Activated CD8-positive, alpha-beta memory T cell treated with anti-CD3 and anti-CD28 coated beads for 24 hours (primary cell): ENCODE measurements at regions not wholly inside any gene's neighbourhood (a gene's known extent, or its start where the extent isn't known, plus 50 kb on each side); places are given as distances from the start of the nearest gene placed in this dataset.
"Not testable (repeated sequence)": the region's sequence is repeated elsewhere in the genome, so short reads cannot be mapped to it uniquely, and the experiment has no call there.

Source experiments
- DNase-seq: peaks from one replicate; pipeline ENCODE4 v3.0.0-alpha.2; 2020

DNA sequence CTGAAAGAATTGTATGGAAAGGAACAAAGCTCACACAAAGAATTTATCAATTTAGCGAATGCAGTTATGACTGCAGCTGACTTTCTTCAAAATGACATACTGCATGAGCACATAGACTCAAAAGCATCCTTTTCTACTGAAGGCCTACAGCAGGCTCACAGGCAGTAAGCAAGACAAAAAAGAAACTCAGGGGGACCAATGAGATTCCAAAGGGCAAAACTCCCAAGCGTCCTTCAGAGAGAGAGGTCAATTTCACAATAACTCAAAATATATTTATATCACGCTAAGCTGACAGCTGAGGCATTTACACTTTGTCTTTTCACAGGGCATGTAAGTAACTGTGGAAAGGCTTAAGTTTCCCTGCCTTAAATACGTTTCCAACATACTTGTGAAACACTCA lies 427.9 kb upstream of the RASGRP1 start:
- no peak for DNase-seq

DNA sequence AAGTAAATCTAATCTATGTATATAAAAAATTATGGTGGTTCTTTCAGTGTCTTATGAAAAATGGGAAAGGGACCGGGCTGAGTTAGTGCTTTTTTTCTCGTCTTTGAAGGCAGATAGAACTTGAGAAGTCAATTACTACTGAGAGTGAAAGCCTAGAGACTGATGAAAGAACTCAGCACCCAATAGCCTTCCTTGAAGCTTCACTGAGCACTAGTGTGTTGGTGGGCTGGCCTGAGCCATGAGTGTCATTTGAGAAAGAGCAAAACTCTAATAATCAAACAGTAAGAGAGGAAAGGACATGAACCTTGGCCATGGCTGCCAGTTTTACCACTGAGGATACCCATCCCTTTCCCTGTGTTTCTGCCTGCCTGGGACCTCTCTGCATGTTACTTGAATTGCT lies 428.3 kb upstream of the RASGRP1 start:
- DNase-seq = no peak

DNA sequence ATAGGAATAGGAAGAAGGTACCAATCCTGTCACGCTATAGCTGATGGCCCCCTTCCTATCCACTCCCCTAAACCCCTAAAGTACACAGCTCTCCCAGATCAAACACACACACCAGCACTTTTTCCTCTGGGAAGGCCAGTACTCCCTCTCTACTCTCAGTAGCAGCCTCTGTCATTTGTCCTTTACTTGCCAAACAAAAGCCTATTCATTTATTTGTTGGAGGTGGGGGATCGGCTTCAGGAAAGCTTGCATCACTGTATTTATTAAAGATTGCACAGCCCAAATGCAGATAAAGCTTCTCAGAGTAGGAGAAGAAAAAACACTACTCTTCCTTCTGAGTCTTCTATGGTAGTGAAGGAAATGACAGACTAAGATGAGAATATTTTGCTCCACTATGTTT lies 429.7 kb upstream of the RASGRP1 start:
- DNase-seq = no peak

DNA sequence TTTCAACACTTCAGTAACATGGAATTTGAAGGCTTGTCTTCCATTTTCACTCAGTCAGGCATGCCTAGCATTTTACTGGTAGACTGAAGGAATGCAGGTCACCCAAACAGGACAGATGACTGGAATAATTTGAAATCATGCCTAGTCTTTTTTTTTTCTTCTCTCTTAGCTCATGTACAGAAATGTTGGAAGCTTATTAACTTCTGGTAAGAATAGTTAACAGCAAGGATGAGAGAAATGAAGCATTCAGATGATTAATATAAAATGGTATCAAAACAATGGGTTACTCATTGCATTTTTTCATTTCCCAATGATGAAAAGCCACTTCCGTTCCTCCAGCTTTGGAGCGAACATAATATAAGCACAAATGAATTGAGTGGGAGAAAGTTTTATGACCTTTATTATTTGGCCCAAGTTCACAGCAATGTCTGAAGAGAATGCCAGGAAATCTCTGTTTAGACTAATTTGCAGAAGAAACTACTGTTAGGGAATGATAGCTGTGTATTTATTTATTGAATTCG lies 431.6 kb upstream of the RASGRP1 start:
- no peak for DNase-seq

DNA sequence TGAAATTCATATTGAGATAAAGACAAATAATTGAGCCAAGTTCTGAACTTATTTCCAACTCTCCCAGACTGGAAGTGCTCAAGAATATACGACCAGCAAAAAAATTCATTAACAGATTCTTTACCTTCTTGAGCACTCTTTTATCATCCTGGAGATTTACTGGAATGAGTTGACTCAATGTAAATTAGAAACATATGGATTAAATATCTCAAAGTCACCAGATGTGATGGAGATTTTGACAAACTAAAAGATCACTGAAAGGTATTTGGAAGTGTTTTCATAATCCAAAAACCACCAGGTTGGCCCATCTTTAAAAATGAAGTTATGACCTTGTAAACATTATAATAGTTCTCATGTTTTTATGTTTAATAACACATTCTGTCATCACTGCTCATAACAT lies 433.2 kb upstream of the RASGRP1 start:
- DNase-seq = no peak

DNA sequence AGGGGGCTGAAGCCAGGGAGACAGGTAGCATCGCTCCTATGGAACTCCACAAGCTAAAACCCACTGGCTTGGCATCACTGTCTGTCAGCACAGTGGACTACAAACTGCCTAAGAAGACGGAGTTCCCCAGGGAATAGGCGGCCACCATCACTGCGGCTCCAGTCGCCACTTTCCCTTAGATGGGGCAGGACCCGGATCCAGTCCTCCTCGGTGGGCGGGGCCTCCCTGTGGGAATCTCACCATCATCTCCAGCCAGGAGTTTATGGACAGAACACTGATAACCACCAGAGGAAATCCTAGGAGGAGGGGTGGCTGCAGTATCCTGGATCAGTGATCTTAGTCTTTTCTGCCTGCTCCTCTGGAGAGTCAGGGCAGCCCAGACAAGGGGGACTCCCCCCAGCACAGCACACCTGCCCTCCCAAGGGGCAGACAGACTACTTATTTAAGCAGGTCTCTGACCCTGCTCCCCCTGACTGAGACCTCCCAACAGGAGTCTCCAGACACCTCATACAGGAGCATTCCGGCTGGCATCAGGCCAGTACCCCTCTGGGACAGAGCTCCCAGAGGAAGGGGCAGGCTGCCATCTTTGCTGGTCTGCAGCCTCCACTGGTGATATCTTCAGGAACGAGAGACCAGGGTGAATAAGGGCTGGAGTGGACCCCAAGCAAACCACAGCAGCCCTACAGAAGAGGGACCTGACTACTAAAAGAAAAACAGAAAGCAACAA lies 435.6 kb upstream of the RASGRP1 start:
- no peak for DNase-seq

DNA sequence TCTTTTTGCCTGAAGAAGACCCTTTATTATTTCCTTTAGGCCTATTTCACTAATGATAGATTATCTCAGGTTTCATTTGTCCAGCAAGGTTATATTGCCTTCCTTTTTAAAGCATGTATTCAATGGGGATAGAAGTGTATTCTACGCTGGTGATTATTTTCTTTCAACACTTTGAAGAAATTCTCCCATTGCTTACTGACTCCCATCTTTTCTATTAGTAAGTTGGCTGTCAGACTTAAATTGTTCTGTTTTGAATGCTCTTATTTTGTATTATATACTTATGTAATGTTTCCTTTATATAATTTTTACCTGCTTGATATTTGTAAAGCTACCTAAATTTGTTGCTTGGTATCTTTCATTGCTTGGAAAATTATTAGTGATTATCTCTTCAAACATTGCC lies 445.1 kb upstream of the RASGRP1 start:
- no peak for DNase-seq

DNA sequence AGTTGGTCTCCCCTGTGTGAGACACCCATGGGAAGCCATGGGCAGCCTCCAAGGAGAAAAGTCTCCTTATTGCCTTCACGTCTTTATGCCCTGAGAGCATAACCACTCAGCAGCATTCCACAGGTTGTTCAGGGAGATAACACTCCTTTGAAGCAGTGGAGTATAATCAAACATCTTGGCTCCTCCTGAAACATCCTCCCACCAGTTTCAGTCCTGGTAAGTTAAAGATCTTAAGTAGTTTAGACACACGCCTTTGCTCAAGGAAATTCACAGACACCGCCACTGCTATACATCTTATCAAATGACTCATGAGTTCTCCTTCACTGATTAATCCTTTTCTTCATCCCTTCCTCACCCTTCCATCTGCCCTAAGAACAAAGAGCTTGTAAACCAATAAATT lies 446.5 kb upstream of the RASGRP1 start:
- DNase-seq = not testable (repeated sequence)

DNA sequence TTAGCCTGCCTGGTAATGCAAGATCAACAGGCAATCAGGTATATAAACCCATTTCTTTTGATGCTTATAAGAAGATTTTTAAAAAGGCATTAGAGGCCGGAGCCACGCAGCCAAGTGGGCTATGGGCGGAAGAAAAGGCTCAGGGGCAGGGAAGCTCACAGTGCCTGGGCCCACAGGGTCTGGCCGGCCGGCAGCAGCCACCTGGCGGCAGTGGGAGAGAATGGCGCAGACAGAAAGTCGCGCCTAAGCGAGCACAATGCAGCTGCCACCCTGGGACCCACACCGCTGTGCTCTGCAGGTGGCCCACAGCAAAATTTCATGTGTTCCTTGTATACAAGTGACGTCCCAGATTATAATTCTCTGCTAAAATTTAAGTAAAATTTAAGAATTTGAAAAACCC lies 448.6 kb upstream of the RASGRP1 start:
- no peak for DNase-seq

DNA sequence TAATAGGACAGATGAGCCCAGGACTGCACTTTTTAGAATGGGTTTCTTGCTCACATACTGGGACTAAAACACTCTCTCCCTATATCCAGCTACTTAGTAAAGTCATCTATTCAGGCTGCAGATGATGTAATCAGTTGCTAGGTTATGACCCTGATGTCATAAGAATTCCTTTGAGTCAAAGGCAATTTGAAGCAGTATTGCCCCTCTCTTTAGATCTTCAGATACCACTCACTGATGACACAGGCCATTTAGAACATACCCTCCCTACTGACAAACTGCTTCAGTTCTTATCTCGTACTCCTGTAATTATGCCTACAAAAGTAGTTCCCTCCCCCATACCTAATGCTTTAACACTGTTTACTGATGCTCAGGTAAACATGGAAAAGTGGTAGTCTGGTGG lies 450.1 kb upstream of the RASGRP1 start:
- no peak for DNase-seq

DNA sequence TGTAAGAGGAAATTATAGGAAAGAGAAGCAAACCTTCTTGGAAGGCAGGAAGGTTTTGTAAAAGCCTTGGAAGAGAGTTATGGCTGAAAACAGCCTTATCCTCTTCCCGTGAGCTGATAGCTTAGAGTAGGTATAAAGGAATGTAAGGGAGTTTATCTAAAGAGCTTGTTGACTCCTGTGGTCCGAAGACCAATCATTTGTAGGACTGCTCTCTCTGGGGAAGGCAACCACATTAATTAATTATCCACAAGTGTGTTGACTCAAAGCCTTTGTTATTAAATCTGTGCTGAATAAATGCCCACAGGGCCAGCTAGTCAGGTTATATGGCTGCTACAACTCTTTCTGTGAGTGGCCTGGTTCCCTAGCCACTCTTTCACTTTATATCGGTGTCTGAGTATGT lies 452.1 kb upstream of the RASGRP1 start:
- no peak for DNase-seq

DNA sequence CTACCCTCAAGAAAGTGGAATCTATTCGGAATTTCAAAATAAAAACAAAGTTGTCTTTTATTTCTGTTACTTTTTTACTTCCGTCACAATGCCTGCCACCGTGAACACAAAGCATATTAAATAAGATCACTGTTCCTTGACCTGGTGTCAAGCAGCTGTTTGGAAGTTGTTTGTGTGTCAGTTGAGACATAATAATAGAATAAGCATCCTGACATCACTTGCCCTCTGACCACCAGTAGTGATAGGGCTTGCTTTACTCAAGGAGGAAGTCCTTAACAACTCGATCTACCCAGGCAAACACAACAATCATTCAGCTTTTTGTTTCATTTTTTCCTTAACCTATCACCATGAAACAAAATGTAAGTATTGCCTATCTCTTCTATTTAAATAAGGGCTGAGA lies 454.4 kb upstream of the RASGRP1 start:
- no peak for DNase-seq

DNA sequence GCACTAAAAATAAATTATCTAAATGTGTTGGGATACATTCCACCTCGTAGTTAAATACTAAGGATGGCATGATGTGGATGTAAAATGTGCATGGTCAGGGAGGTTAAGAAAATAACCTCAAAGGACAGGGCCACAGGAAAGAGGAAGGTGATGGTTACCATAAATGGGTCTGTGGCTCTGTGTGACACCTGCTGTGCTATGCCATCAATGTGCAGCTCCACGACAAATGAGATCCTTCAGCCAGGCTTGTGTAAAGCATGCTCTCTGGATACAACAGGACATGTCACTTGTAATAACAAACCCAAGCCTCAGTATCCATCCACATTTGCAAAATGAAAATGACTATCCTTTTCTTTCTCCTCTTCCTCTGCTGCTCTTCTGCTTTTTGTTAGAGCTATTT lies 456.7 kb upstream of the RASGRP1 start:
- no peak for DNase-seq

DNA sequence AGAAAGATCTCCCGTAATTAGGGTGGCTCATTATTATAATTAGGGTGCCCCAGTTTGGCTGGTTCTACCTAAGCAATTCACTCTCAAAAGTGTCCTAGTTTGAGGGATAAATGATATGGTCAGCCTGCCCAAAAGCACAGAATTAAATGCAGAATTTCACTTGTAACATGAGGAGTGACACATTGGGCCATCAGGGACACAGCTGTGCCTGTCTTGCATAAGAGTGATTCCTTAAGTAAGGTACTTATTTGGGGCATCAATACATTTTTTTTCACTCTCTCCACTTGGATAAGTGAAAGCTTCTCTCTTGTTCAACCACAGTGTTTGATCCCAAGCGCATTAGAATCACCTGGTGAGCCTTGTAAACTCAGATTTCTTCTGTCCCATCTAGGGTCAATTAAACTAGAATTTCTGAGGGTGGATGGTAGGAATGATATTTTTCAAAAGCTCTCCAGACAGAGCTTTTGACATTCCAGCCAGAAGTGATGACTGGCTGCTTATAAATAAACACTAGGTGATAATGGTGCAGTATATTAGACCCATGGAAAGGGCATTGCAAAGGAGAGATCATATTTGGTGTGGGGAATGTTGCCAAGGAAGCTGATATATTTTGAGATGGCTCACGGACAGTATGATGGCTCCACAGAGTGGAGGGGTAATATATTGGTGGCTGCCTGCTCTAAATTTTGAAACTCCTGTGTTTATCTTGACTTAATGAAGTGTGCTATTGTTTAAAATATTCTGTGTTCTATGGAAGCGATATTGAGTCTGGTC lies 458.1 kb upstream of the RASGRP1 start:
- DNase-seq = no peak

DNA sequence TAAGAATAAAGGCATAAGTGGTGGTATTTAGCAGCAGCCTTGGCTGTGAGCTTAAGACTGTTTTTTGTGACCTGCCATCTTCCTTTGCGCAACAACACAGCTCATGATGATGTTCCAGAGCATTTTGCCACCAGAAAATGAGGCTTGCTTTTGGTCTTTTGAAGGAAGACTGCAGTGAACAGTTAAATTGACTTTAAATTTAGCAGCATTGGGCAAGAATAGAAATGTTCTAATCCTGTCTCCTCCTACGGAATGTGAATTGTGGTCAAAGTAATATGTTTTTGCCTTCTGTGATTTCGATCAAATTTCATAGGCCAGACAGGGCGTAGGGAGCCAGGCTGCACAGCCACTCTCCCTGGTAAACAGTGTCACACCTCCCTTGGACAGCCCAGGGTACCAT lies 460.7 kb upstream of the RASGRP1 start:
- DNase-seq = no peak

DNA sequence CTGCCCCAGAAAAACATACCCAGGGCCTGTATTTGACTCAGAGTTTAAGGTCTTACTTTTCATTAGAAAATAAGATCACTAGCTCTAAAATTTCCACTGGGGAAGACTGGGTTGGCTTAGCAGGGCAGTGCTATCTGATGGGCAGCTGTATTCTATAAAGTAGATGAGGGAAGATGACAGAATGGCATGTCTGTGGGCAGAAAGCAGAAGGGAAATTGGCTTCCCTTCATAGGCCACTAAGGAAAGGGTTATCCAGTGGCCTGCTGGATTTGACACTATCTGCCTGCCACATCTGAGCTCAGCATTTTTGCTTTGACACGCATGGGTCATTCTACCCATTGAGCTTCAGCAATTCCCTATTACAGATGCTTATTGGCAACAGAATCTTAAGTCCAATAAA lies 461.3 kb upstream of the RASGRP1 start:
- no peak for DNase-seq

DNA sequence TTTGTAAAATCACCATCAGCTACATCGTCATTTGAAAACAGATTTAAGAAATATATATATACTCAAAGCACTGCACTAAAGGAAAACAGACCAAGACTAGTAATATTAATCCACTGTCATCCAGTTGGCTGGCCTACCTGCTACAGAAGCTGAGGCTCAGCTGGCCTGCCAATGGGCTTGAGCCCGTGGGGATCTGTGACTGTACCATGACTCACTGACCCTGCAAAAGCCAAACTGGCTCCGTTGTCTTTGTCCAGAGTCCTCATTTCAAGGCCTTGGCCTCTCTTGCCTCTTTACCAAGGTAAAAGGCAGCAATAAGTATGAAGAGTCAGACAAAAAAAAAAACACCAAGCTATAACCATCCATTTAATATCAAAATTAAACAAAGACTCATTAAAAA lies 463.5 kb upstream of the RASGRP1 start:
- no peak for DNase-seq

DNA sequence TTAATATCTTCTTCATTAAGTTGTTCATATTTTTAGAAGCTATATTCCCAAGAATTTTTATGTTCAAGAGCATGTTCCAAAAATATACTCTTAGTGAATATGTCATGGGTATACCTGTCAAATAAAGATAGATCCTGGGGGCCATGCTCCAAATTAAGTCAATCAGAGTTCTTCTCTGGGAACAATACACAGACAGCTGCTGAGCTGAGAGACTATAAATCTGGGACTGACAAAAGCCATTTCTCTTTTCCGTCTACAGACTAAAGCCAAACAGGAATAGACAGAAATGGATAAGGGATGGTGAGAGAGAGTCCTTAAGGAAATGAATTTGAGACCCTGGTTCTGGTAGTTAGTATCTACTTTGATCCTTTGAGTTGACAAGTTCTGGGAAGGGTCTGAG lies 465.1 kb upstream of the RASGRP1 start:
- no peak for DNase-seq

DNA sequence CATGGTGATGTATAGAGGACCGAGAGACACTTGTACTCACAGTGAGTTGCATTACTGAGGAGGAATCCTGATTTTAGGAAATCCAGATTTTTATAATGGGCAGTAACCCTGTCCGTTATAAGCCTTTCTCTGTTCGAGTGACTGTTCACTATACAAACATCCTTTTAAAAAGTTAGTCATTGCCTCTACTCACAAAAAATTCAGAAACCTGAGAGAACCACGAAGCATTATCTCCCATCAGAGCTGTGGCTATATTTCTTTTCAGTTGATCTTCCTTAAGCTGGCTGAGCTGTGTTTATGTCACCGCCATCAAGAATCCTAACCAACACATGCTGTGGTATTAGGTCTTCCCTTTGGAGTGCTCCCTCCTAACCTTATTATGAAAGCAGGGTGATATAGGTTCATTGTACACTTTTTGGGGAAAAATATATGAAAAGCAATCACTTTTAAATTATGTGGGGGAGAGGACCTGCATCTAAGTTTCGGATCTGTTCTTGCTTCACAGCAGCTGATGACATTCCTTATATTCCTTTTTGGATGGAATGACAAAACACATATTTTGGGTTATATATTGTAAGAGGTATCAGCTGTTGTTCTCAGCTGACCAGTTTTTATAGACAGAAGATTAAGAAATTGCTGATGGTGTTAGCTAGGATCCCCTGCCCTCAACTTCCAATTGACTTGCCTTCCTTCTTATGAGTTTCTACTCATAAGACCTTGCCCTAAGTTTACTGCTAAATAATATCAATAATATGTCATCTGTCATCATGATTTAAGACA lies 465.9 kb upstream of the RASGRP1 start:
- no peak for DNase-seq

DNA sequence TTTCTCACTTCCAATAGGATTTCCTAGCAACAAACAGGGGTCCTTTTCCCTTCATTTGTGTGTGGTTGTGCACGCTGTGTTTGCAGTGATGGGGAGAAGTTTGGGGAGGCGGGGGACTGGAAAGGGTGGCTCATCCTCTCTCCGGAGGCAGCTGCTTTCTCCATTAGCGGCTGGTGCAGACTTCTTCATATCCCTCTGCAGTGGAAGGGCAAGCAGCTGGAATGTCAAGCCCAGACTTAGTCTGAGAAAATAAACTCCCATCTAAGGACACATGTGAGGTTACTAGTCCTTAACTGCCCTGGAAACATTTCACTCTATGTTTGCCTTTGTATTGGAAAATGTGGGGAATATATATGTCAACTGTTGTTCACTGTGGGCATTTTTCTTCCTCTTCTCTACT lies 467.0 kb upstream of the RASGRP1 start:
- DNase-seq = no peak

DNA sequence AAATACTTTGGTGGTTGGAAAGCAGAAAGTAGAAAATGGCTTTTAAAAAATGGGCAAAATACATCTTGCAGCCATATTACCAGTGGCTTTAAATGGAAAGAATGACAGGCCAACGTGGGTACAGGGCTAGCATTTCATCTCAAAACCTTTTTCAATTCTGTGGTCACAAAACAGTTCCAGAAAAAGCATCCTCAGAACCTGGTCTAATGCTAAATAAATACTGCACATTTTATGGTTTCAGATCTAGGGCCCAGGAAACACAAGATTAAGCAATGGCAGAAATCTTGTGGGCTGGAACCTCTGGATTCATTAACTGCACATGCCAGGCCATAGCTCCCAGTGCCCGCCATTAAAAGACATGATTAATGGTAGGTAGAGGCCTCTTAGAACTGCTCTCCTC lies 470.2 kb upstream of the RASGRP1 start:
- no peak for DNase-seq

DNA sequence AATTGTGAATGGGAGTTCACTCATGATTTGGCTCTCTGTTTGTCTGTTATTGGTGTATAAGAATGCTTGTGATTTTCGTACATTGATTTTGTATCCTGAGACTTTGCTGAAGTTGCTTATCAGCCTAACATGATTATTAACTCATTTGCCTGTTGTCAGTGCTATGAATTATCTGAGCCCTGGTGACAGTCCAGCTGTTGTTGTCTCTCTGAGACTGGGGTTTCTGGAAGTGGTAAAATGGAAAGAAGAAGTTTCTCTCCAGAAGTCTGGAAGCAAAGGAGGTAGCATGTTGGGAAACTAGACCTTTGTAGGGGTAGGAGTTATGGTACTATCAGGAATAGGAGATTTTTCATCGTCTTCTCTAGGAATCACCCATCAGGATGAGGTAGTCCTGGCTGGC lies 473.0 kb upstream of the RASGRP1 start:
- not testable (repeated sequence) for DNase-seq

DNA sequence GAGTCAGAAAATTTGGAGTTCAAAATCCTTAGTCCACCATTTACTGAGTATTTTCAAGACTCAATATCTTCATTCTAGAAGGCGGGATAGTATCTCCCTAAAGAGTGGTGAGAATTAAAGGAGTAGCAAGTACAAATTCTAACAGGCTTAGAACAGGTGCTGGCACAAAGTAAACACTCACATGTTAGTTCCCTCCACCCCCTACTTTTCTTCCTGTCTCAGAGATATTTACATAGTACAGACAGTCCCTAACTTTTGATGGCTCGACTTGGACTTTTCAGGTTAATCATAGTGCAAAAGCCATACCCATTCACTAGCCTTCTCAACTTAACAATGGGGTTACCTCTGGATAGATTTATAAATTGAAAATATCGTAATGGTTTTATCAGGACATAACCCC lies 476.2 kb upstream of the RASGRP1 start:
- DNase-seq = no peak

DNA sequence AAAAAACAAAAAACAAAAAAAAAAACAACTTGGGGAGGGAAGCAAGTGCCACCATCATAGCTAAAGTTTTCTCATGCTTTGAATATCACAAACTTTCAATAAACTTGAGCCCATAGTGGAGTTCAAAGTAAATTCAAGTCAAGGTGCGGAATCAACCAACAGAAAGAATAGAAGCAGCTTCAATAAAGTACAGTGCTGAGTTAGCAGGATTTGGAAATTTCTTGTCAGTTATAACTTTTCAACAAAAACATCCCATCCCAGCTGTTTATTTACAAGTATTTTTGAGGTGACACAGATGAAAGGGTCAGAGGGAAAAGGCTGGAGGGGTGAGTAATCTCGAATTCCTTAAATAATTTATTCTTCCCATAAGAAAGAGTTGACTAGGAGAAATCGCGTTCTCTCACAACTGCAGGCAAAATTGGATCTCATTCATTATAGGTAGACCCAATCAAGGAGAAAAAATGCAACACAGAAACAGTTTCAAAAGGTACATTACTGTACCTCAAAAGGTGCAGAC lies 477.4 kb upstream of the RASGRP1 start:
- no peak for DNase-seq
